ENCODE measurements at regions not wholly inside any gene's neighbourhood (a gene's known extent, or its start where the extent isn't known, plus 50 kb on each side); places are given as distances from the start of the nearest gene placed in this dataset.

- no peak overlapping the region for H3K4me3 ChIP-seq (ENCODE audit: control insufficient read depth, low read depth, low read length)
- TF ChIP-seq, protein P1, sequence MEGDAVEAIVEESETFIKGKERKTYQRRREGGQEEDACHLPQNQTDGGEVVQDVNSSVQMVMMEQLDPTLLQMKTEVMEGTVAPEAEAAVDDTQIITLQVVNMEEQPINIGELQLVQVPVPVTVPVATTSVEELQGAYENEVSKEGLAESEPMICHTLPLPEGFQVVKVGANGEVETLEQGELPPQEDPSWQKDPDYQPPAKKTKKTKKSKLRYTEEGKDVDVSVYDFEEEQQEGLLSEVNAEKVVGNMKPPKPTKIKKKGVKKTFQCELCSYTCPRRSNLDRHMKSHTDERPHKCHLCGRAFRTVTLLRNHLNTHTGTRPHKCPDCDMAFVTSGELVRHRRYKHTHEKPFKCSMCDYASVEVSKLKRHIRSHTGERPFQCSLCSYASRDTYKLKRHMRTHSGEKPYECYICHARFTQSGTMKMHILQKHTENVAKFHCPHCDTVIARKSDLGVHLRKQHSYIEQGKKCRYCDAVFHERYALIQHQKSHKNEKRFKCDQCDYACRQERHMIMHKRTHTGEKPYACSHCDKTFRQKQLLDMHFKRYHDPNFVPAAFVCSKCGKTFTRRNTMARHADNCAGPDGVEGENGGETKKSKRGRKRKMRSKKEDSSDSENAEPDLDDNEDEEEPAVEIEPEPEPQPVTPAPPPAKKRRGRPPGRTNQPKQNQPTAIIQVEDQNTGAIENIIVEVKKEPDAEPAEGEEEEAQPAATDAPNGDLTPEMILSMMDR (IDR thresholded peaks at IDR 0.05; ENCODE audit: control insufficient read depth, insufficient read depth, low read depth, low read length, missing control alignments) = no peak
- DNase-seq (ENCODE audit: low read depth) = no peak
Observed at GRCh38 chr22:49119551-49119952, 708.1 kb downstream of the BRD1 start.

DNA sequence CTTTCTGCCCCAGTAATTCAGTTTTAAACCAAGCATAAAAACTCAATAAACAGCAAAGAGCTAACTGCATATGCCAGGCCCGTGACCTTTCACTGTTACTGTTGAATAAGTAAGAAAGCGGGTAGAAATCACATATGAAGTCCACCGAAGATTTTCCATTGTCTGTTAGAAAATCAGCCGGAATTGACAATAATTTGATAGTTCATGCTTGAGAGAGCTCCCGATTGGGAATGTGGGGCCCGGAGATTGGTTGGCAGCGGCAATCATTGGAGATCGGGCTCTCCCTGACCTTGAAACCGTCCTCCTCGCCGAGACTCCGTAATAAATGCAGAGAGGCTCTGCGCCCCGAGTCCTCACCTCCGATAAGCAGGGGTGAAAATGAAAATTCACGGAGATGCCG is 709.6 kb downstream of the BRD1 start:
- TF ChIP-seq, protein P1 (IDR thresholded peaks at IDR 0.05; ENCODE audit: control insufficient read depth, insufficient read depth, low read depth, low read length, missing control alignments) = no peak
- H3K4me3 ChIP-seq (ENCODE audit: control insufficient read depth, low read depth, low read length) = no peak overlapping the region
- DNase-seq (ENCODE audit: low read depth) = no peak

GRCh38 chr22:49117486-49117885 is 710.2 kb downstream of the BRD1 start:
- no peak for DNase-seq (ENCODE audit: low read depth)
- H3K4me3 ChIP-seq (ENCODE audit: control insufficient read depth, low read depth, low read length) = no peak overlapping the region
- TF ChIP-seq, protein P1 (IDR thresholded peaks at IDR 0.05; ENCODE audit: control insufficient read depth, insufficient read depth, low read depth, low read length, missing control alignments) = no peak

DNA sequence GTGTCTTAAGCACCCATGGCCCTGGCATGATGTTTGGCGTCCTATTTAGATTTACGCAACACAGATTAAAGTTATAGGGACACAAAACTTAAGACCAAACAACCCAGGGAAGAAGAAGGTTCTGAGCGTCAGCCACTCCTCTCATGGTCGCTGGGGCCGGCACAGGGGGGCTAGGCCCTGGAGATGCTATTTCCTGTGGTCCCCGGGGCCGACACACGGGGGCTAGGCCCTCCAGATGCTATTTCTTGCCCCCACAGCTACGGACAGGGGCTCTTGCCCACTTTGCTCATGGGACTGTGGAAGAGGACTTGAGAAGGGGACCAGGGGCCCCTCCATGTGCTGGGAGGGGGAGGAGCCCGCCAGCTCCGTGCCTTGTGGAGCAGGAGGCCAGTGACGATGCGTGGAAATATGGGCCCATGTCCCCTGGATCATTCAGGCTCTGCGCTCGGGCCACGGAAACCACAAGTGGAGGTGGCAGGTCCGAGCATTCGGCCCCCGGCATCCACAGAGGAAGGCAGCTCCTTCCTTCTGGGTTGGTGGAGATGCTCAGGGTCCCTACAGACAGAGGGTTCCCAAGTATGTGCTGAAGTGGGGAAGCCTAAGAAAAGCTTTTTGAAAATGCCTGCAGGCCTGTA is 711.1 kb downstream of the BRD1 start:
- TF ChIP-seq, protein P1 (IDR thresholded peaks at IDR 0.05; ENCODE audit: control insufficient read depth, insufficient read depth, low read depth, low read length, missing control alignments) = no peak

DNA sequence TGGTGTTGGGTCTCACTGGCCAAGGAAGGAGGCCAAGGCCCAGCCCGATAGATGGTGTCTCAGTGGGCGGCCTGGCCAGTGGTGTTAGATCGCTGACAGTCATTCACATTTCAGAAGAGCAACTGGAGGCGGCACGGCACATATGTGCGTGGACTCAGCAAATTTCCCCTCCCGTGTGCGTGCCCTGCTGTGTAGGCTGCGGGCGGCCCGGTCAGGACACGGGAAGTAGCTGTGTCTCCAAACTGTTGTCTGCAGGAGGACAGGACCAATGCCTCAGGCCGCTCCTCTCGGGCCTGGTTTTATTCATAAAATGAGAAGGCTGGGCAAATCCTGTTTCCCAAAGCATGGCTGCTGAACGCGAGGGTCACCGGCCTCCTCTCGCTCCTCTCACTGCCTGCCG is 711.7 kb downstream of the BRD1 start:
- TF ChIP-seq, protein P1 (IDR thresholded peaks at IDR 0.05; ENCODE audit: control insufficient read depth, insufficient read depth, low read depth, low read length, missing control alignments) = no peak
- no peak overlapping the region for H3K4me3 ChIP-seq (ENCODE audit: control insufficient read depth, low read depth, low read length)
- DNase-seq (ENCODE audit: low read depth) = no peak

More for the DNA sequence above, 711.1 kb downstream of the BRD1 start:
- H3K4me3 ChIP-seq (ENCODE audit: control insufficient read depth, low read depth, low read length) = no peak overlapping the region
- no peak for DNase-seq (ENCODE audit: low read depth)

DNA sequence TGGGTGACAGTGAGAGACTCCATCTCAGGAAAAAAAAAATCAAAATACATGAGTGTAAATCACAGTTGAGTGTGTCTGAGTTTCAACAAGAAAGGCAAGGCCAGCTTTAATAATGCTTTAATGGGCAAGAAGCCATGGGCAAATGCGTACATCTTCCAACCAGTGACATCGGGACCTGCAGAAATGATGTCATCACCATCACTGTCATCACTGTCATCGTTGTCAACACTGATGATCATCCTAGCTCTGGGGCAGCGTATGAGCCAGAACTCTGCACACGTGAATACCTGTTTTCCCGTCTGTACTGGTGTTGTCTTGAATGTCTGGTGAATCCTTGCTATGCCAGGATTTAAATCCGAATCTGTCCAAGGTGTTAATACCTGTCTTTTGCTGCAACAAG is 712.5 kb downstream of the BRD1 start:
- no peak overlapping the region for H3K4me3 ChIP-seq (ENCODE audit: control insufficient read depth, low read depth, low read length)
- TF ChIP-seq, protein P1 (IDR thresholded peaks at IDR 0.05; ENCODE audit: control insufficient read depth, insufficient read depth, low read depth, low read length, missing control alignments) = no peak
- no peak for DNase-seq (ENCODE audit: low read depth)

All from AG09309 (cell line).